Inflammatory macrophage (primary cell): ENCODE measurements at regions not wholly inside any gene's neighbourhood (a gene's known extent, or its start where the extent isn't known, plus 50 kb on each side); places are given as distances from the start of the nearest gene placed in this dataset.
"Not testable (repeated sequence)": the region's sequence is repeated elsewhere in the genome, so short reads cannot be mapped to it uniquely, and the experiment has no call there.

ENCODE experiments used
- DNase-seq, 2 donors: peaks; one replicate each; pipeline ENCODE4 v3.0.0-alpha.2; 2020 to 2022

DNA sequence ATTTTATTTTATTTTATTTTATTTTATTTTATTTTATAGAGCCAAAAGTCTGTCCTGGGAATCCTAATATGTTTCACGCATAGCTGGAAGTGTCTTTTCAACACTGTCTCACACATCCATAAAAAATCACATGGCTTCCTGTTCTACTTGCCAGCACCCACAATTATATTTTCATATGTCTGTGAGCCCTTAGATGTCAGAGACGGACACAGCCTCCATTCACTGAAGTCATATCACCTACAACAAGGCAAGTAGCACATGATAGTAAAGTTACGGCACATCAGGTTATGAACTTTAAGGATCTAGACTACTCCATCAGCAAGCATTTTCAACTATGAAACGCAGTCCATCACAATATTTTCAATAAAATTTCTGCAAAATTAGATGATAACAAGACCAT, 168.4 kb downstream of the ZIC4 start:
- no peak for DNase-seq

DNA sequence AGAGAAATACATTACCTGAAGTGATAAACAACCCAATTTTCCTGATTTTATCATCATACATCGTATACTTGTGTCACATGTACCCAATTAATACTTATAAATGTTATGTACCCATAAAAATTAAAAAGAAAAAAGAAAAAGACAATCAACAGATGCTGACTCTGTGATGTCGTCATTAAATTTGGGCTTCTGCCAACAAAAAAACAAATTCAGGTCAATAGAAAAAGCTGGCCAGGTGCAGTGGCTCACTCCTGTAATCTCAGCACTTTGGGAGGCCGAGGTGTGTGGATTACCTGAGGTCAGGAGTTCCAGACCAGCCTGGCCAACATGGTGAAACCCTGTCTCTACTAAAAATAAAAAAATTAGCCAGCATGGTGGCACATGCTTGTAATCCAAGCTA, 174.4 kb downstream of the ZIC4 start:
- DNase-seq = not testable (repeated sequence)

DNA sequence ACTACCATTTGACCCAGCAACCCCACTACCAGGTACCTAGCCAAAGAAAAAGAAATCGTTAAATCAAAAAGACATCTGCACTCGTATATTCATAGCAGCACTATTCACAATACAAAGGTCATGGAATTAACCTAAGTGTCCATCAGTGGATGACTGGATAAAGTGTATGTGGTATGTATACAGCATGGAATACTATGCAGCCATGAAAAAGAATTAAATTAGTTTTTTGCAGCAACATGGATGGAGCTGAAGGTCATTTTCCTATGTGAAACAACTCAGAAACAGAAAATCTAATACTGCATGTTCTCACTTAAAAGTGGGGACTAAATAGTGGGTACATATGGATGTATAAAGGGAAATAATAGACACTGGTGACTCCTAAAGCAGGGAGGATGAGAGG, 175.2 kb downstream of the ZIC4 start:
- DNase-seq = no peak

DNA sequence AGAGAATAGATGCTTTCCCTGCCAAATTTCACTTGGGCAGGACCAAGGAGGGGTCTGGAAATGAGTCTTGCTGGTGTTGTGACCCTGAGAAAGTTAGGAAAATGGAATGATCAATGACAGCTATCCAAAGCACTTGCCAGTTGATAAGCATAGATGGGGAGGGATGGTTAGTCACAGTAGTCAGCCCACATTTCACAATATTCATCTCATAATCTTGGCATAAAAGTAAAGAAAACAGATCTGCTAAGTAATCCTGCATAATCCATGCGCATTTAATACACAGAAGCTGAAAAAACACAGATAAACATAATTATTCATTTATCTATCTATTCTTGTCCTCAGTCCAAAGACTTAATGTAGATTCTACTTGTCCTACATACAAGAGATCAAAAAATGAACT, 184.1 kb downstream of the ZIC4 start:
- no peak for DNase-seq

DNA sequence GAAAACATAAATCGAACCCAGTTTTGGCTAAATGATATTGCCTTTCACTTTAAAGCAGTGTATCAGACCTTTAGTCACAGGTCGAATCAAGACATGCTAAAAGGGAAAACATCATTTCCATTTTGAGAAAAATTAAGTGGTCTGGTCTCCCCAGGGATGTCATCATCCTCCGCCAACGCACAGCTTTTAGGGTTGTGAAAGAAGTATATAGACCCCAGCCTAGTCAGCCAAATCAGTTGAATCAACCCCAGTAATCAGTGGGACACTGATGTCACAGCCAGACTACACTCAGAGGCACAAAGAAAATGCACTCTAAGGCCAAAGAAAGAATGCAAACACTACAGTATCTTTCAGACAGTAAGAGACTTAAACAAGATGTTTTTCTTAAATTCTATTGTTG, 187.4 kb downstream of the ZIC4 start:
- no peak for DNase-seq

DNA sequence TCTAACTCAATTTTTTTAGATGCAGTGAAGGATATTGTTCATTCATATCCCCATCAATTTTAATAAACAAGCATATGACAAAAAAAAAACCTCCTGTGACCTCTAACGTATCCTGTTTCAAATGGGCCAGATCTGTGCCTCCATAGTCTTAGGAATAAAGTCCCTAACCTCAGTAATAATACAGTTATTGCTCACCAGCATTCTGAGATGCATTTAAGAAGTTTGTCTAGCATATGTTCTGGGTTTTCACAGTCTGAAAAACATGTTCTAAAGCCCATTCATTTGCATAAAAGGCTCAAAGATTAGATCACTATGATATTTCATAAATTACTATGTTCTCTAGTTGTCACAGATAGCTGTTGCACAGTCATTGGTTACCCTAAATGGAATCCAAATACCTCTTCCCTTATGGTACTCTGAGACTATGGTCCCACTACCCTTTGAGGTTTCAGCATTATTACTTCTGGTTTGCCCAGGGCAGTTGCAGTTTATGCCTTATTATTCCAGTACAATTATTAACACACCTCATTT, 190.1 kb downstream of the ZIC4 start:
- no peak for DNase-seq

DNA sequence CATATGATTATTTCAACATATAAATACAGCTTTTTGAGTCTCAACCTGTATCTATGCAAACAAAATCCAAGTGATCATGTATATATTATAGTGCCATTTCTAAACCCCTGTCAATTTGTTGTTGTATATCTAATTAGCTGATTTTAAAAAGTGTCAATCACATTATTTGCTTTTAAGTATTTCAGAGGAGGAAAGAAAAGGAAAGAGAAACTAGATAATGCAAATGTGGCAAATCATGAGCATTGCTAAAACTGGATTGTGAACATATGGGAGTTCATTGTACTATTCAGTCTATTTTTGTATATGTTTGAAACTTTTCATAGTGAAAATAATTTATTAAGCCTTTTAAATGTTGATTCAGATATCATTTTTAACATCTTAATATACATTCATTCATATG, 190.7 kb downstream of the ZIC4 start:
- no peak for DNase-seq

DNA sequence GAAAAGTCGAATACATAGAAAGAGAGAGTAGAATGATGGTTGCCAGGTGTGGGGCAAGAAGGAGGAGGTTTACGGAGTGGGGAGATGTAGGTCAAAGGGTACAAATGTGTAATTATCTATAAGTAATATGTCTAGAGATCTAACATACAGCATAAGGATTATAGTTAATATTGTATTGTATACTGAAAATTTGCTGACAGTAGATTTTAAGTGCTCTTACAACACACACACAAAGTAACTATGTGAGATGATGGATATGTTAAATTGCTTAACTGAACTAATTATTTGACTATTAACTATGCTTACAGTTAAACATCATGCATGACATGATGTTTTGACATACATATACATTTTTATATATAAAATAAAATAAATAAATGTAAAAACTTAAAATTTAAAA, 192.7 kb downstream of the ZIC4 start:
- DNase-seq = no peak

DNA sequence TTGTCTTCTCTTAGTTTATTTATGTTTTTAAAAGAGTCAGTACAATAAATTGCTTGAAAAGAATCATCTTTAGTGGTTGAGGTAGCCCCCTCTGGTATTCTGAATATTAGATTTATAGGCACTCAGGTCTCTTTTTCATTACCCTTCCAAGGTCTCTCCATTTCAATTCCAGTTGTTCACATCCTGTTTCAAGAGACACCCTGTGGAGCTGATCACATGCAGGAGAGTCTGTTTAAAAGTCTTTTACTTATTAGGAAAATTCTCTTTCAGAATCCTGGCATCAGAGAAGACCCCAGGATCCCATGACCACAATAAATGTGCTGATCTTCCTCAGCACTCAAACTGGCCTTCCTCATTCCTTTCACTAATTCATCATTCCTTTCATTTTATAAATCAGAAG, 195.7 kb downstream of the ZIC4 start:
- no peak for DNase-seq

DNA sequence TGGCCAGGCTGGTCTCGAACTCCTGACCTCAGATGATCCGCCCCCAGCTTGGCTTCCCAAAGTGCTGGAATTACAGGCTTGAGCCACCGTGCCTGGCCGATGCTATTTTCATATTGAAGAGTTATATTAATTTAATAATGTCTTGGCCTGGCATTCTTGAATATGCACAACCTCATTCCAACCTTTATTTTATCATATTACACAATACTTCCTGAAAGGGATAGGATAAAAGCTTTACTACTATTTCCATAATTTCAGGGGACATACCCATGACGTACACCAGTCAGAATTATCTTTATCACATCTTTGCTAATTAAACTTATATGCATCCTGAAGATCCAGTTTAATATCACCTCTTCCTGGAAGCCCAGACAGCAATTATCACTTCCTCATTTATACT, 205.3 kb downstream of the ZIC4 start:
- no peak for DNase-seq

DNA sequence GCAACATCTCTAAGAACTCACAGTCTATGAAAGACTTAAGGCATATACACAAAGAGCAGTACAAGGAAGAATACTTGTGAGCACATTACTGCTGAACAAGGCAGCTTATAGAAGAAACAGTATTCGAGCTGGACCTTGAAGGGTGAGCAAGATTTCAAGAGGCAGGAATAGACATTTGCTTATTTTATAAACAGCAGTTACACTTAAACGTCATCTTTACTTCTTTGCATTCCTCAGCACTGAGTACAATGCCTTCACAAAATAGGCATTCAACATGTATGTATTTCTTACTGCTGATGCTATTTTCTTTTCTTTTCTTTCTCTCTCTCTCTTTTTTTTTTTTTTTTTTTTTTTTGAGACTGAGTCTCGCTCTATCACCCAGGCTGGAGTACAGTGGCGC, 205.8 kb downstream of the ZIC4 start:
- DNase-seq = no peak

DNA sequence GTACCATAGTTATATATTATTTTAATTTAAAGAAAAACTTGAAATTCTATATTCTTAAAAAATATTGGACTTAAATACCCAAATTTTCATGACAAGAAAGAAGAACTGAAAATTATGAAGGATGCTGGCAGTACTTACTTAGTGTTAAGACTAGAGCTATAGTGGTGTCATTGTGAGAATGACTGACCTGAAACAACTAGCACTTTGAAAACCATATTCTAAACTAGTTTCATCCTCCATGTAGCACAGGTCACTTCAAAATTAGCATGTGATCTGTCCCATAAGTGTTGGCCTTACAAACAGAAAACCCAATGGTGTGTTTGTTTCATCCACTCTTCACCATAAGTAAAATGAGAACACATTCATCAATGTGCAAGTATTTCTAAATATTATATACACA, 208.6 kb downstream of the ZIC4 start:
- no peak for DNase-seq

DNA sequence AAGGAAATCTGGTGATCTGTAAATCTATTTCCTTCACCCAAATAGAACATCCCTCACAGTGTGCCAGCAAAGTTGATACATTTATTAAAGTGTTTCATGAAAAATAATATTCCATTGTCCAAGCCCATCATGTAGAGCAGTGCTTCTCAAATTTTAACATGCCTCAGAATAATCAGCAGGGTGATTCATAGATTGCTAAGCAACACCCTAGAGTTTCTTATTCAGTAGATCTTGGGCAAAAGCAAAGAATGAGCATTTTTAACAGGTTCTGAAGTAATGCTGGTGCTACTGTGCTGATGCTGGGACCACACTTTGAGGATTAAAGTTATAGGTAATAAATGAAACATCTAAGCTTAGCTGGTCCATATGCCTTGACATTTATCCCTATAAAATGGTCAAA, 210.5 kb downstream of the ZIC4 start:
- no peak for DNase-seq

DNA sequence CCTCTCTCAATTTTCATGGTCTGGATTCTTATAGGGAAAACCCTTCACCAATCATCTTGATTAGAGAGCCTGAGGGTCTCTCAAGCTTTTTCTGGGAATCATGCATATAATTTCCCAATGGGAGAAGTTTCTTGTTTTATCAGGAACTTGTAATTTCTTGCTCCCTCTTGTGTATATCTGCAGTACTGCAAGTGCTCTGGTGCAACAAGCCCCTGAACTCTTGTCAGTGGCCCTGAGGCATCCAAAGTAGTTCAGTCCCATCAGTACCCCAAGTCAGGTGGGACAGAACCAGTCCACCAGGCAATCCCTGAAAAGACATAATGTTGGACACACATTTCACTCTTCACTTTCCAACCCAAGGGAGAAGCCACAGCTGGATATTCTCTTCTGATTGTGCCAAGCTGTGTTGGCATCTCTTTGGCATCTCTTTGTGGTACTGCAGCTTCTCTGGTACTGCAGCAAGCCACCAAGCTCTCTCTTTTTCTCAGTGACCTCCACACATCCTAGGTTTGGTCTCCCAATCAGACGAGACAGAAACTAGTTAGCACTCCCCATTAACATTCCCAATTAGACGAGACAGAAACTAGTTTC, 214.5 kb downstream of the ZIC4 start:
- peak; percentile 49 to 55 for DNase-seq

DNA sequence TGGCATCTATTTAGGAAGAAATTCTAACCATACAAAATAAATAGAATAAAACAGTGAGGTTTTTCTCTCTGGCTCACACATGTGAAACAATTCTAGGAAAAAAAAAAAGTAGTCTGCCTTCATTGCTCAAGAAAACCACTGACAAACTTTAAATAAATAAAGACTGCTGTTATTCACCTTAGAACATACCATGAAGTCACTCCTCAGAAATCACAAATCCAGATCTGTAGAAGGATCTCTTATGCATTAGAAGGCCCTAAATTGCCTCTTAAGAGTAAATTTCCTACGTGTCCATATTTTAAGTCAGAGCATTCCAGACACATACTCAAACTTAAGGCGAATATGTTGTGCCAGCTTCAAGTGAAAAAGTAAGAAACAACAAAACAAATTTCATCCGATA, 217.3 kb downstream of the ZIC4 start:
- no peak for DNase-seq

DNA sequence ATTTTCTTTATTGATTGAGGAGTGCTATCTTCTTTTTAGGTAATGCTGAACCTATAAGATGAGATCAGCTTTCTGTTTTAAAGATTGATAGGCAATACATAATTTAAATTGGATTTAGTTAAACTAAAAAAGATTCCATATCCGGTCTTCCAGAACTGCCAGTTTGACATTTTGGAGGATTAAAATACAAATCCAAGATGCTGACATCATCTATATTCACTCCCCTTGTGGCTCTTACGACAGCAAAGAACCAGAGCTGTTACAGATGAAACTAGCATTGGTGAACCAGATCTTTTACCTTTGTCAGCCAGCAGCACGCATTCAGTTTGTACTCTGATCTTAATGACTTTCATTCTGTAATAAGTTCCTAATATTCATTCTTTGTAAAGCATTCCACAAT, 218.7 kb downstream of the ZIC4 start:
- DNase-seq = no peak

DNA sequence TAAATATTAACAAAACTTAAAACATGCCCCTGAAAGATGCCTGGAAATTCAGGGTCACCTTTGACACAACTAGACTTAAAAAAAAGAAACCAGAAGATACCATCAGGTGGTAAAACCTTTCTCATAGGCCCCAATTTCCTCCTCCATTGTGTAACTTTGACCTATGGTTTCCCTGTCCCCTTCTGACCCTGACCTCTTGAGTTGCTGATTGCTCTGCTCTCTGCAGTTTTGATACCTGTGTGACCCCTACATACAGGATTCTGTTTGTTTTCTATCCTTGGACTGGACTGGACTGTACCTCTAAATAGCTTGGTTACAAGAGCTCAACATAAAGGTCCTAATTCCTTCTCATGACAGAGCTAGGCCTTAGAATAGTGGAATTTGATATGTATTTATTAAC, 220.6 kb downstream of the ZIC4 start:
- no peak for DNase-seq

DNA sequence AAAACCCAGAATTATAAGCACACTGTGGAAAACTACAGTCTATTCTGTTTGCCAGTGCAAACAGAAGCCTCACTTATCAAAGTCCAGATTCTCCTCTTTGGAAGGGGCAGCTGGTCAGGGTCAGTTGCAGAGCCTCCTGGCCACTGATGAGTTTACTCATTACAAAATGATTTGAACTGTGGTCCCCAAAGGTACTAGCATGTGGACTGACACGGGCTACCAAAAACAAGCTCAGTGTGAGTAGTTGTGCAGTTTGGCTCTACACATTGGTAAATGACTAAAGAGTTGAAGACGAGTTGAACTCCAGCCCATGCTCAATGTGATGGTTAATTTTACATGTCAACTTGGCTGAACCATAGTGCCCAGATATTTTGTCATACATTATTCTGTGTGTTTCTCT, 221.5 kb downstream of the ZIC4 start:
- no peak for DNase-seq

DNA sequence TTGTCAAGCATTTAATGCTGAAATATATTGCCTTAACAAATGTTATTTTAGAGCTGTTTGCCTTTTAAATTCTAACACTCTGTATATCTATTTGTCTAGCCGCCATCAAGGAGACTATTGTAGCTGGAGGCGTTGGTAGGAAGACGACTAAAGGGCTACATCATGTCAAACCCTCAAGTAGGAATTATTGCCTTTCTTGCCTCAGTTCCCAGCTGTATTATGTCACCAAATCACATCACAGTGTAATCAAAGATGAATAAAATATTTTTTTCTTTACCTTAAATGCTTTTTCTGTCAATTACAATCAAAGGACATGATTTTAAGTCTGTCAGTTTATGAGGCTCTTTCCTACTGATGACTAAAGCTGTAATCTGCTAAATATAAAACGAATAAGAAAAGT, 233.1 kb downstream of the ZIC4 start:
- DNase-seq = no peak

DNA sequence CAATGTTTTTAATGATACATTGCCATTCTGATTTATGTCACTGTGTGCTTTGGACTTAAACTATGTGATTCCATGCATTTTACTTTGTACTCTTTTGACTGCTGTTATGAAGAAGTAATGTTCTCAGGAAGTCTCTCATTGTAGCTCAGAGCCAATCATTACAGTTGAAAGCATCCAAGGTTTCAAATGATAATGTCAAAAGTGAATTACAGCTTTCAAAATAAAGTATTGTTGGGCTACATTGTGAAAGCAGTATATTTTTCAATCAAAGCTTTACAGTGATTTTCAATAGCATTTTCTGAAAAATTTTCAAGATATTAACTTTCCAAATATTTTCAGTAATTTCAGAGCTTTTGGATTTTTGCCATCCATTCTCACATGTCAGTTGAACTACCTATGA, 243.6 kb downstream of the ZIC4 start:
- DNase-seq = no peak

DNA sequence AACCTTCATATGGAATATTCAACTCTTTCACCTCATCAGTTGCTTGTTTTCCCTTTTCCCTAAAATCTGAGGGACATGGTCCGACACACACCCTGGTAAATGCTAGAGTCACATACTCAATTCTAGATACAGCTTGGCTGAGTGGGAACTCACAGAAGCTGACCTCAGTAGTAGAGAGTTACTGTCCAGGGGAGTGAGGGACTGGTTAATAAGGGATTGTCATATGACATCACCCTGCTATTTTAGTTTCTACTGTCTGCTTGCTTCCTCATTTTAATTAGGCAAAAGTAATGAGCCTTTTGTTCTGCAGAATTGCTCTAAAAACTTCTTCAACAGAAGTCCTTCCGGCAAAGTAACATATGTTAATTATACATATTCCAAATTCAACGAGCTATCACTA, 244.5 kb downstream of the ZIC4 start:
- DNase-seq = no peak

DNA sequence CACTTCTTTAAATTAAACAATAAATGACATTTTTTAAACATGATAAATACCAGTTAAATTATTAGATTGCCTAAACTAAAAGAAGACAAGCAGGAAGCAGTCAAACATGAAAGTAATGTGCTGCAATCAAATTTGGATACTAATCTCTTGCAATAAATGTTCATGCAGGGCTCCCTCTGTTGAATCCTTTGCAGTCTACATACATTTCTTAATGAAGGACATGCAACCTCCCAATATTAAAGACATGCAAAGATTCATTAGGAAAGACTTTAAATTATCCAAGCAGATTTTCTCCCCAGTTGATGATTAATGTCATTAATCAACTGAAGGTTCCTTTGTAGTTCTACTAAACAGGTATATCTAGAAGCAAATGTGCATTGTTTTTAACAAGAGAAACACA, 245.4 kb downstream of the ZIC4 start:
- DNase-seq = no peak

DNA sequence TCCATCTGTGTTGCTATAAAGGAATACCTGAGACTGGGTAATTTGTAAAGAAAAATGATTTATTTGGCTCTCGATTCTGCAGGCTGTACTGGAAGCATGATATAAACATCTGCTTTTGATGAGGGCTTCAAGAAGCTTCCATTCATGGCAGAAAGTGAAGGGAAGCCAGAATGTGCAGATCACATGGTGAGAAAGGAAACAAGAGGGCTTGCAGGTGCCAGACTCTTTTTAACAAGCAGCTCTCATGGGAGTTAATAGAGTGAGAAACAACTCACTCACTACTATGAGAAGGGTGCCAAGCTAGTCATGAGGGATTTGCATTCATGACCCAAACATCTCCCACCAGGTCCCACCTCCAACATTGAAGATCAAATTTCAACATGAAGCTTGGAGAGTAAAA, 247.2 kb downstream of the ZIC4 start:
- DNase-seq = no peak

DNA sequence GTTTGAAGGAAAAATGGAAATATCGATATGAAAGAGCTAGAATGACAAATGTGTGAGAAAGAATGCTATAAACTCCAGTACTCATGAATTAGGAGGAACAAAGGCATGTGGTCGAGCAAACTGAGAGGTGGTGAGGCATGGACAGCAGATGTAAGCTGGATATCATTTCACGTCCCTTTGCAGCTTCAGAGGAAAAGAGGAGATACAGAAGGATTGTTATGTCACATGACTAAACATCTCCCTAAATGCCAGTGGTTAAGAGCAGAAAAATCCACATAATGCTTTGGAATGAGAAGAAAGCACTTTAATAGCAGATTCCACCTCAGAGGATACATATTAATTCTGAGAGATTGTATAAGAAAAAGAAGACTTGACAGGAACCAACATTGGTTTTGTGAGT, 248.7 kb downstream of the ZIC4 start:
- no peak for DNase-seq

DNA sequence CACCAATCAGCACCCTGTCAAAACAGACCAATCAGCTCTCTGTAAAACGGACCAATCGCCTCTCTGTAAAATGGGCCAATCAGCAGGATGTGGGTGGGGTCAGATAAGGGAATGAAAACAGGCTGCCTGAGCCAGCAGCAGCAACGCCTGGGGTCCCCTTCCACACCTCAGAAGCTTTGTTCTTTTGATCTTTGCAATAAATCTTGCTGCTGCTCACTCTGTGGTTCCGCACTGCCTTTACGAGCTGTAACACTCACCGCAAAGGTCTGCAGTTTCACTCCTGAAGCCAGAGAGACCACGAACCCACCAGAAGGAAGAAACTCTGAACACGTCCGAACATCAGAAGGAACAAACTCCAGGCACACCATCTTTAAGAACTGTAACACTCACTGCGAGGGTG, 251.4 kb downstream of the ZIC4 start:
- not testable (repeated sequence) for DNase-seq
